GM10266 (cell line): ENCODE measurements at regions not wholly inside any gene's neighbourhood (a gene's known extent, or its start where the extent isn't known, plus 50 kb on each side); places are given as distances from the start of the nearest gene placed in this dataset.

Source experiments
- DNase-seq: peaks from one replicate; pipeline ENCODE4 v3.0.0; 2012; ENCODE audit errors: extremely low spot score
- TF ChIP-seq, protein P1 (sequence below): IDR thresholded peaks from 2 replicates; pipeline ENCODE4 v1.5.1; 2012; ENCODE audit warnings: mild to moderate bottlenecking, low read depth; ENCODE audit not compliant: control insufficient read depth, insufficient read depth; ENCODE audit errors: missing control alignments

DNA sequence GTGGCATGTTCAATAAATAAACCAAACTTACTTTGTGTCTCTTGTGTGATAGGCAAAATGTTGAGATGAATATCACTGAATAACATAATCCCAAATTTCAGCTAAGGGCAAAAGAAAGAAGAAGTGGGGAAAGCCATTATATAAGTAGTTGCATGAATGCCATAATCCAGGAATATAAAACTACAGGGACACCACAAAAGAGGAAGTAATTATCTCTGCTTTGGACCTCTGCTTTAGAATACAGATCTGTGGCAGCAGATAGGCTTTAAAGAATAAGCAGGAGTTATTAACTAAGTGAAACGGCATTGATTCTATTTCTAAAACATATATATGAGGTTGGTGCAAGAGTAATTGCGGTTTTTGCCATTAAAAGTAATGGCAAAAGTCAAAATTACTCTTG is 288.5 kb upstream of the SNX7 start:
- no peak for DNase-seq
- TF ChIP-seq, protein P1, sequence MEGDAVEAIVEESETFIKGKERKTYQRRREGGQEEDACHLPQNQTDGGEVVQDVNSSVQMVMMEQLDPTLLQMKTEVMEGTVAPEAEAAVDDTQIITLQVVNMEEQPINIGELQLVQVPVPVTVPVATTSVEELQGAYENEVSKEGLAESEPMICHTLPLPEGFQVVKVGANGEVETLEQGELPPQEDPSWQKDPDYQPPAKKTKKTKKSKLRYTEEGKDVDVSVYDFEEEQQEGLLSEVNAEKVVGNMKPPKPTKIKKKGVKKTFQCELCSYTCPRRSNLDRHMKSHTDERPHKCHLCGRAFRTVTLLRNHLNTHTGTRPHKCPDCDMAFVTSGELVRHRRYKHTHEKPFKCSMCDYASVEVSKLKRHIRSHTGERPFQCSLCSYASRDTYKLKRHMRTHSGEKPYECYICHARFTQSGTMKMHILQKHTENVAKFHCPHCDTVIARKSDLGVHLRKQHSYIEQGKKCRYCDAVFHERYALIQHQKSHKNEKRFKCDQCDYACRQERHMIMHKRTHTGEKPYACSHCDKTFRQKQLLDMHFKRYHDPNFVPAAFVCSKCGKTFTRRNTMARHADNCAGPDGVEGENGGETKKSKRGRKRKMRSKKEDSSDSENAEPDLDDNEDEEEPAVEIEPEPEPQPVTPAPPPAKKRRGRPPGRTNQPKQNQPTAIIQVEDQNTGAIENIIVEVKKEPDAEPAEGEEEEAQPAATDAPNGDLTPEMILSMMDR: no peak

DNA sequence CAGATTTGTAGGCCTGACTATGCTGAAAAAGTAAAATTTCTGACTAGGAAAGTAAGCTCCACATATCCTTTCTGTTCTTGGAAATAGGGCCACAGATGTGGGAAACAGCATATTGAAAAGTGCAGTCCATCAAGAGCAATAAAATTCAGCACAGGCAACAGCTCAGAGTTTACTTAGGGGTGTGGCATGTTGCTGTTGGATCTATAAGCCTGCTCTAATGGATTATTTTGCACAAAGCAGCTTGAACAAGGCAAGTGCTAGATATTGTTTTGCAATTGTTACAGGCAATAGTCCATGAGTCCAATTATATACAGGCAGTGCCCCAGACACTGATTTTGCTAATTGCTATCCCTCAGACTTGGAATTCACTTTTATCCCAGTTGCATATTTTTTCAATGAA is 289.8 kb upstream of the SNX7 start:
- TF ChIP-seq, protein P1: no peak
- DNase-seq: no peak

GRCh38 chr1:98369463-98369862 is 292.1 kb upstream of the SNX7 start:
- TF ChIP-seq, protein P1: no peak
- DNase-seq: no peak

DNA sequence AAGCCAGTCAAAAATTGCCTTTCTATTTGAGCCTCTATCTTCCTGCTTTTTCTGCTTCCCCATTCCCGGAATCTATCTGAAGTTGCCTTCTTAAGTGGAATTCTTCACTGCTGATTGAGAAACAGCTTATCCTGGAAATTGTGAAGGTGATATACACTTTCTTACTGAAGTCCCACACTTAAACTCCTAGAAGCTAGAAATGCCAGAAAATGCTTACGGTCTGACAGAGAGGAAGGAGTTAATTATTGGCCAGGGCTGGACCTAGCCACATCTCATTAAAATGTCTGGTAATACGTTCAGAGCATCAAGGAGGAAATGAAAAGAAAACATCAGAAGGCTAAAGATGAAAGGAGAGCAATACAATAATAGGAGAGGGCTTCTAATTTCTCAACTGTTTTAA is 292.5 kb upstream of the SNX7 start:
- TF ChIP-seq, protein P1: no peak
- no peak for DNase-seq

- TF ChIP-seq, protein P1: no peak
- no peak for DNase-seq
Measured at GRCh38 chr1:98367426-98367825, 294.1 kb upstream of the SNX7 start.

GRCh38 chr1:98366343-98366742 is 295.2 kb upstream of the SNX7 start:
- DNase-seq: no peak
- TF ChIP-seq, protein P1: no peak

DNA sequence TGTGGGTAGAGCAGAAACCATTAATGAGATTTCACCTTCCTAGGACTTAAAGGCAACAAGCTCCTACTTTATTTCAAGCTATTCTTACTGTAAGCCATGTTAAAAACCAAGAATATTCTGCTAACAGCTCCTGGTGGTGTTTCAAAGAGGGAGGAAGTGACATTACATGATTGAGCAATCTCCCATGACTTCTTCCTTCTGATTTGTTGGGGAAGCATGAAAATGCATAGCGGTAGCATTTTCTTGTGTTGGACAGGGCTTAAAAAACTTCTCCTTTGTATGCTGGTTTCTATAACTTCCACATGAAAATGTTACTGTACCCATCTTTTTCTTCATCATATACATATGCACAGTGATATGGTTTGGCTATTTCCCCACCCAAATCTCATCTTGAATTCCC is 297.0 kb upstream of the SNX7 start:
- TF ChIP-seq, protein P1: no peak
- DNase-seq: no peak
